IMR-90 (cell line): ENCODE measurements at regions not wholly inside any gene's neighbourhood (a gene's known extent, or its start where the extent isn't known, plus 50 kb on each side); places are given as distances from the start of the nearest gene placed in this dataset.

Source experiments
- BHLHE40 ChIP-seq: fragments of 150-350 bp; IDR thresholded peaks from 2 replicates; pipeline ENCODE4 v1.6.1; 2016; ENCODE audit warnings: mild to moderate bottlenecking, low read depth, low read length
- CHD1 ChIP-seq: IDR thresholded peaks from 2 replicates; pipeline ENCODE4 v1.6.1; 2012; ENCODE audit warnings: low read depth, low read length, improper control_type of control experiment
- CTCF ChIP-seq: conservative IDR thresholded peaks from 2 replicates; pipeline ENCODE4 v1.5.1; 2012; ENCODE audit warnings: mild to moderate bottlenecking, low read depth, low read length, improper control_type of control experiment
- FOS ChIP-seq: fragments of 150-350 bp; IDR thresholded peaks from 2 replicates; pipeline ENCODE4 v1.6.1; 2016; ENCODE audit warnings: low read depth, low read length
- MAFK ChIP-seq: IDR thresholded peaks from 2 replicates; pipeline ENCODE4 v1.6.1; 2012; ENCODE audit warnings: low read depth, low read length, improper control_type of control experiment
- POLR2A ChIP-seq: IDR thresholded peaks from 2 replicates; pipeline ENCODE4 v1.6.1; 2012; ENCODE audit warnings: mild to moderate bottlenecking, low read depth, low read length
- RFX5 ChIP-seq: IDR thresholded peaks from 2 replicates; pipeline ENCODE4 v1.8.0; 2012; ENCODE audit warnings: low read depth, mild to moderate bottlenecking, low read length, moderate library complexity
- SMC3 ChIP-seq: fragments of 150-350 bp; IDR thresholded peaks from 2 replicates; pipeline ENCODE4 v1.6.1; 2016; ENCODE audit warnings: low read depth, mild to moderate bottlenecking, antibody characterized with exemption, low read length, moderate library complexity
- TF ChIP-seq, protein P1 (sequence below): fragments of 150-350 bp; IDR thresholded peaks from 2 replicates; pipeline ENCODE4 v1.6.1; 2017; ENCODE audit warnings: mild to moderate bottlenecking, antibody characterized with exemption, low read length, low read depth

- no peak for TF ChIP-seq CTCF
- no peak for TF ChIP-seq BHLHE40
- TF ChIP-seq POLR2A: no peak
- TF ChIP-seq, protein P1, sequence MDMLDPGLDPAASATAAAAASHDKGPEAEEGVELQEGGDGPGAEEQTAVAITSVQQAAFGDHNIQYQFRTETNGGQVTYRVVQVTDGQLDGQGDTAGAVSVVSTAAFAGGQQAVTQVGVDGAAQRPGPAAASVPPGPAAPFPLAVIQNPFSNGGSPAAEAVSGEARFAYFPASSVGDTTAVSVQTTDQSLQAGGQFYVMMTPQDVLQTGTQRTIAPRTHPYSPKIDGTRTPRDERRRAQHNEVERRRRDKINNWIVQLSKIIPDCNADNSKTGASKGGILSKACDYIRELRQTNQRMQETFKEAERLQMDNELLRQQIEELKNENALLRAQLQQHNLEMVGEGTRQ: no peak
- TF ChIP-seq FOS: no peak
- TF ChIP-seq MAFK: no peak
- no peak for TF ChIP-seq RFX5
- no peak for TF ChIP-seq CHD1
- no peak for TF ChIP-seq SMC3
These were observed 230.7 kb downstream of the TMX3 start for GRCh38 chr18:68484241-68484640.
